Superior temporal gyrus (tissue), 1 donor: ENCODE measurements at regions not wholly inside any gene's neighbourhood (a gene's known extent, or its start where the extent isn't known, plus 50 kb on each side); places are given as distances from the start of the nearest gene placed in this dataset.
"Not testable (repeated sequence)": the region's sequence is repeated elsewhere in the genome, so short reads cannot be mapped to it uniquely, and the experiment has no call there.

ENCODE experiments used
- DNase-seq: peaks from one replicate; pipeline ENCODE4 v3.0.0-alpha.2; 2016; ENCODE audit errors: extremely low spot score

DNA sequence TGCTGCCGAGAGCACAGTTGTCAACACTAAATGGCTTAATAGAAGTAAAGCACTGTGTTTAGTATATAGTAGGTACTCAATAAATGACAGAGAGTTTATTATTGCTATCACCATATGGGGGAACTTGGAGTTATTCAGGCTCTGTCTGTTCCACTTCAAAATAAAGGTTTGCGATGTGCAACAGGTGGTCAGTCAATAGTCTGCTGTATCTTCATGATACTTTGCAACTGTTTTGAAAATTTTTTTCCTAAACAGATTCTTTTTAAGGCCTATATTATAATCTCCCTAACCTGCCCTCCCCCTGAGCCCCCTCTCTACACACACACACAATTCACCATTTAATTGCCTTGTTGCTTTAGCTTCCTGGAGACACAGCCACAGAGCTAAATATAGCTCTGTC, 164.7 kb upstream of the NR2F2 start:
- no peak for DNase-seq

GRCh38 chr15:96166223-96167200, 164.0 kb upstream of the NR2F2 start:
- no peak for DNase-seq

- not testable (repeated sequence) for DNase-seq
Measured at GRCh38 chr15:96170616-96170978, 159.9 kb upstream of the NR2F2 start.

- DNase-seq, result no peak
Measured at GRCh38 chr15:96170979-96171739, 159.3 kb upstream of the NR2F2 start.

GRCh38 chr15:96171853-96172296, 158.6 kb upstream of the NR2F2 start:
- DNase-seq, result no peak

- no peak for DNase-seq
Measured at GRCh38 chr15:96172417-96172816, 158.1 kb upstream of the NR2F2 start.

GRCh38 chr15:96176831-96177230, 153.7 kb upstream of the NR2F2 start:
- no peak for DNase-seq

GRCh38 chr15:96177279-96177678, 153.2 kb upstream of the NR2F2 start:
- DNase-seq, result no peak

GRCh38 chr15:96180087-96180748, 150.3 kb upstream of the NR2F2 start:
- no peak for DNase-seq

GRCh38 chr15:96181217-96181616, 149.3 kb upstream of the NR2F2 start:
- no peak for DNase-seq

- DNase-seq, result no peak
Measured at GRCh38 chr15:96181873-96182301, 148.6 kb upstream of the NR2F2 start.

- no peak for DNase-seq
Measured at GRCh38 chr15:96182736-96183513, 147.6 kb upstream of the NR2F2 start.

GRCh38 chr15:96183514-96183850, 147.0 kb upstream of the NR2F2 start:
- DNase-seq, result no peak

DNA sequence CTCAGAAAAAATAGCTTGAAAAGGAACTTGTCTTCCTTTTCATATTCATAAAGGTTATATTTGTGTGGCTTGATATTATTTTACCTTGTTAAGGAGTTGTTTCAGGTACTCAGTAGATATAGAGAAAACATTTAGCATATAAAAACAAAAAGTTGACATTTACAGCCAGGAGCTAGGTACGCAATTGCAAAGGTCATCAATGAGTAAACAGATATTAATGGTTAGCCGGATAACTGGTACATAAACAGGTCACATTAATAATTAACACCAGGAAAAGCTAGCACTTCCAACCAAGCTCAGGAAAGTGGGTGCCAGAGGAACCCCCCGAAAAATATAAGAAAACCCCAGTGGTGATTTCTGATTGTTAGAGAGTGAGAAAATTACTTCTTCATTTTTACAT, 146.6 kb upstream of the NR2F2 start:
- DNase-seq, result no peak

- no peak for DNase-seq
Measured at GRCh38 chr15:96184297-96184696, 146.2 kb upstream of the NR2F2 start.

DNA sequence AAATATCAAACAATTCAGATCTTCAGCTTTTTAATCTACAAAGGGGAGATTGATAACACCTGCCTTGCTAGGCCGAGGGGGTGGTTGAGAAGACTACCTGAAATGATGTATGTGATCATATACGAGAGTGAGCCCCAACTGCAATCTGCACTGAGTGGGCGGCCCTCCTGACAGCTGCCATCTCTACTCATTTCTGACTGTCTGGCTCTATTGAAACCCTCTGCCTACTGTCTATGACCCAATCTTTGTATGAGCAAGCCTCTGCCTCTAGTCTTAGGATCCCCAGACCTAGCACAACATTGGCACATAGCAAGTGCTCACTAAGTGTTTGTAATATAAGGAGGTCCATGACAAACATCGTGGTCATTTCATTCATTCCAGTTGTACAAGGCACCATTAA, 144.4 kb upstream of the NR2F2 start:
- no peak for DNase-seq

DNA sequence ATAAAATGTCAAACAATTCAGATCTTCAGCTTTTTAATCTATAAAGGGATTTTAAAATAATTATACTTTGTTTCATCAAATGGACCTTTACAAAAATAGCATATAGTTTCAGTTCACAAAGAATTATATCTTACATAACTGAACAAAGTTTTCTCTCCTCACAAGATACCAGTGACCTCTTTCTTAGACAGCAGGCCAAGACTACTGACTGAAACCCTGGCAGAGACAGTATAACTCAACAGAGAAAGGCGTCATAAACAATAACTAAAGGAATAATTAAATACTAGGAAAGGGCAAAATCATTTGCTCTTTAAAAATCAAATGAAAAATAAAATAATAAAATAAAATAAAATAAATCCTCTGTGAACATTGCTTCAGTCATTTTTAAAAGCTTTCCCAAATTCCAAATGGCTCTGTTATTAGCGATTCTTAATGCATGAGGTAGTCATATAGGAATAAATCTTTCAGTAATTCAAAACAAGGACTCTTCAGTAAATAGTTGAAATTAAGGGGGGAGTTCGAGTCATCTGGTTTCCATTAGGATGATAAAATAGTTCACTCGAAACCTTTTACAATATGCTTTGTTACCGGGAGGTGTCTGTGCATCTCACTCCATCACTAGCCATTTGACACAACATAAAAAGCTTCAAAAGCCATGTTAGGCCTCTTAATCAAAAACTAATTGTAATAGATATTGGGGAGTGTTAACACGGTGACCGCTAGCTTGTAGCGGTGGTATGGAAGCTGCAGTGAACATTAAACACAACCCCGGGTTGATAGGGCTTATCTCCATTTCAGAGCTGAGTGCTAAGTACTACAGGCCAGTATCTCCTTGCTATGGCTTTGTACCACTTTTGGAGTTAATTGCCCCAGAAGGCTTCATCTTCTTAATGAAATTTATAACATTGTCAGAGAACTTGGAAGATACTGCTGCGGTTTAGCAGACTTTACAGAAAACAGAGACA, 142.9 kb upstream of the NR2F2 start:
- no peak for DNase-seq

DNA sequence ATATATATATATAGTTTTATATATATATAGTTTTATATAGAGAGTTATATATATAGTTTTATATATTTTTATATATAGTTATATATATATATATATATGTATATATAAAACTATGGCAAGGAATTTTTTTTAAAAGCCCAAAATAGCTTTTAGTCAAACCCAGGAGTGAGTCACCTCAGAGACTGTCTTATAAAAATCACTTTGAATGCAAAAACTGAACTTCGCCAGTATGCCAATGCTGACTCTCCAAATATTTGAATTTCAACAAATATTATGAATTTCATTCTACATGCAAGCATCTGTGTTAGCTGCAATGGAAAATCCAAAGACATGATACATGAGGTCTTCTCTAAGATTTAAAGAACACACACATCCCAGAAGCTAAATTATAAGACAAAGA, 132.8 kb upstream of the NR2F2 start:
- no peak for DNase-seq

DNA sequence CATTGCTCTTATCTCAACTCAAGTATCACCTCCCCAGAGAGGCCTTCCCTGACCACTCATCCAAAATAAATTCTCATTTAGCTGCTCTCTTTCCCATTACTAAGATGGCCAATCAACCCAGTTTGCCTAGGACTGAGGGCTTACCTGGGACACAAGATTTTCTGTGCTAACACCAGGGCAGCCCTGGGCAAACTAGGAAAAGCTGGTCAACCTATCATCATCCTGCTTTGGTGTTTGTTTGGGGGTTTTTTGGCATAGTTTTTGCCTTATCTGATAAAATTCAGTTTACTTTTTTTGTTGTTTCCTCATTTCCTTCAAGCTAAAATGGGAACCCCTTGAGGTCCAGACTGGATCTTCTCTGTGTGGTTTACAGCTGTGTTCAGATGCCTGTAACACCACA, 131.4 kb upstream of the NR2F2 start:
- DNase-seq, result no peak

- no peak for DNase-seq
Measured at GRCh38 chr15:96200357-96200967, 130.0 kb upstream of the NR2F2 start.
